ENCODE measurements at regions not wholly inside any gene's neighbourhood (a gene's known extent, or its start where the extent isn't known, plus 50 kb on each side); places are given as distances from the start of the nearest gene placed in this dataset.

DNA sequence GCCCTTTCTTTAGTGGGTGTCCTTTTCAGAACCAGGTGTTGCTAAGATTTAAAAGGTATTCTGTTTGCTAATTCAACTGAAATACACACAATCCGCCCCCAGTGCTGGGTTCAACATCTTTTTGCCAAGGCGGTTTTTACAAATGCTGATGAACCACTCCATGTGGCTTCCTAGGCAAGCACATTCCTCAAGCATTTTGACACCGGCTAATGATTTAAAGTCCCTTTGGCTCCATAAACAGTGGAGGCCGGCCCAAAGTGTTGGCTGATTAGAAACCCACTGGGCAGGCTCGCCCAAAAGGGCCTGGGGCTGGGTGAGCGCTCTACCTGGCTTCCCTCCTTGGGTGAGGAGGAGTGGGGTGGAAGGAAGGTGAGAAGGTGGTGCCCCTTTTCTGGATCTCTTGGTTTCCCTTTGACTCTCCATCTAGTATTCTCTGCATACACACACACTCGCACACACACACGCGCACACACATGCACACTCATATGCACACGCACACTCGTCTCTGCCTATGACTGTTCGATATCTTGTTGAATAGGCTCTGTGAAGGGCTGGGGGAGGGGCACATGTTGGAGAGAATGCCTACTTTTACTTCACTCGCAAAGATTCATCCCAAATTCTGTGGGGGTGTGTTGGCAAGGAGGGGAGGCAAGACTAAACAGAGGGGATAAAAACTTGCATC is 66.7 kb upstream of the ARMC2 start:
- intact Hi-C loops (cut with DNase I; ENCODE audit: low total_unique reads) (loop anchor here (5.0 kb wide), 2 partner anchors 51 to 239 kb away; no protein-coding TSS in a partner anchor), in situ Hi-C loops (cut with MboI; ENCODE audit: low pct_ligation_motif_present in 1 of 4, low pct_unique_long_range_greater_than_20kb in 1 of 4, low sequenced_read_pairs in 3 of 4) (loop anchor here in 2 of 4 donors (5.0 to 10.0 kb wide), 2 partner anchors 237 to 239 kb away; no protein-coding TSS in a partner anchor)
- no peaks in the 10 kb centered on the region for H3K36me3 ChIP-seq
- WGBS, 2 donors (ENCODE audit: low coverage in 1 of 2), result 64 to 69% methylated on average over 5 to 13 of the region's 13 CpGs
- no peaks in the 10 kb centered on the region for H3K27me3 ChIP-seq
- H3K4me3 ChIP-seq, result peak overlapping the region in 3 of 4 donors; percentile 34 to 54 (median 44)
- H3K9me3 ChIP-seq, result no peaks in the 10 kb centered on the region
- DNase-seq, result no peak
- peaks cover 5 to 19% (median 9%) of the 10 kb centered on the region in 4 donors for H3K4me1 ChIP-seq
- no peak for TF ChIP-seq POLR2A (IDR thresholded peaks at IDR 0.05)
- TF ChIP-seq CTCF (IDR thresholded peaks at IDR 0.05), result no peak
- no peak for TF ChIP-seq POLR2AphosphoS5 (IDR thresholded peaks at IDR 0.05)
- TF ChIP-seq EP300 (IDR thresholded peaks at IDR 0.05; ENCODE audit: low read depth), result no peak
- peak overlapping the region; percentile 46 to 80 (median 68) for H3K27ac ChIP-seq

GRCh38 chr6:108782179-108783041 is 65.8 kb upstream of the ARMC2 start:
- peak overlapping the region; percentile 46 to 80 (median 68) for H3K27ac ChIP-seq
- H3K36me3 ChIP-seq, result no peaks in the 10 kb centered on the region
- WGBS, 2 donors (ENCODE audit: low coverage in 1 of 2), result 5 to 18% methylated on average over 11 to 22 of the region's 22 CpGs
- peaks cover 5 to 19% (median 9%) of the 10 kb centered on the region in 4 donors for H3K4me1 ChIP-seq
- H3K27me3 ChIP-seq, result no peaks in the 10 kb centered on the region
- intact Hi-C loops (cut with DNase I; ENCODE audit: low total_unique reads) (loop anchor here (5.0 kb wide), 2 partner anchors 50 to 240 kb away; no protein-coding TSS in a partner anchor), in situ Hi-C loops (cut with MboI; ENCODE audit: low pct_ligation_motif_present in 1 of 4, low pct_unique_long_range_greater_than_20kb in 1 of 4, low sequenced_read_pairs in 3 of 4) (loop anchor here in 2 of 4 donors (5.0 to 10.0 kb wide), 2 partner anchors 238 to 240 kb away; no protein-coding TSS in a partner anchor)
- H3K4me3 ChIP-seq, result peak overlapping the region; percentile 34 to 54 (median 42)
- peak; percentile 92 for DNase-seq
- TF ChIP-seq CTCF (IDR thresholded peaks at IDR 0.05) (peak; percentile 71 to 88 (median 79)), POLR2A (IDR thresholded peaks at IDR 0.05) (no peak), POLR2AphosphoS5 (IDR thresholded peaks at IDR 0.05) (peak; percentile 54 to 65 (median 62))
- H3K9me3 ChIP-seq, result no peaks in the 10 kb centered on the region

DNA sequence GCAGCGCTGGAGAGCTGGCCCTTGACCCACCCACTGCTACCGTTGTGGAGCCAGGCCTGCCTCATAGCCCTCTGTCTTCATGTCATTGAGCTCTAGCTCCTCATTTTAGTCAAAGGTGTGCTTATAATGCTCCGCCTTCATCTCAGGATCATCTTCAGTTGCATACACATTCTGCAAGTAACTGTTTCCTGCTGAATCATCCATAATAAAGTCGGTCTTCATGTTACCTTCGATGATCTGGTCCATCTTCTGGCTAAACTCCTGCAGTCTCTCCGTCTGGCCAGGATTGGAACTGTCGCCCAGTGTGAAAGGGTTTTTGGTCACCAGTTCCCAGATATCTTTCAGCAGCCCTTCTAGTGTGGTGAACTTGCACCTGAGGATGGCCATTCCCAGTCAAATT is 62.6 kb upstream of the ARMC2 start:
- in situ Hi-C loops (cut with MboI; ENCODE audit: low pct_ligation_motif_present in 1 of 4, low pct_unique_long_range_greater_than_20kb in 1 of 4, low sequenced_read_pairs in 3 of 4), result loop anchor here in 1 of 4 donors (10.0 kb wide), 1 partner anchor 241 kb away; no protein-coding TSS in a partner anchor
- intact Hi-C loops (cut with DNase I; ENCODE audit: low total_unique reads), result no loop called here
- H3K4me1 ChIP-seq, result peaks cover 5 to 19% (median 9%) of the 10 kb centered on the region in 4 donors
- DNase-seq, result no peak
- TF ChIP-seq POLR2AphosphoS5 (IDR thresholded peaks at IDR 0.05), result no peak
- TF ChIP-seq CTCF (IDR thresholded peaks at IDR 0.05), result no peak
- no peak for TF ChIP-seq EP300 (IDR thresholded peaks at IDR 0.05; ENCODE audit: low read depth)
- TF ChIP-seq POLR2A (IDR thresholded peaks at IDR 0.05), result no peak
- H3K27me3 ChIP-seq, result no peaks in the 10 kb centered on the region
- H3K27ac ChIP-seq, result no peak overlapping the region
- no peaks in the 10 kb centered on the region for H3K36me3 ChIP-seq
- H3K4me3 ChIP-seq, result no peak overlapping the region
- H3K9me3 ChIP-seq, result no peaks in the 10 kb centered on the region
- 90 to 97% methylated on average over 3 to 7 of the region's 7 CpGs for WGBS, 2 donors (ENCODE audit: low coverage in 1 of 2)

DNA sequence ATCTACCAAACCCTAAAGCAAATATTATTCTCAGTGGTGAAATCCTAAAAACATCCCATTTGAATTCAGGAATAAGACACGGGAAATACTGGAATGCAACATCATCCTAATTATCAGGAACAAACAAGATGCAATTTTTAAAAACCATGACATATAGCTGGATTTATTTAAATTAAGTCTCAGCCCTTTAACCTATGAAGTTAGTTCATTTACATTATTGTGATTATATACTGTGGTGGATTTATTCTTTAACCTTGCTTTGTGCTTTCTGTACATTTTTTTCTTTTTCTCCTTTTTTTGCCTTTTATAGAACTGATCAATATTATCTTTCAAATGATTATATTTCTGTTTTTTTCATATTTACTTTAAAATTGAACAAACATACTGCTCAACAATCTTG is 59.8 kb upstream of the ARMC2 start:
- Histone ChIP-seq H3K4me3 (no peak overlapping the region), H3K27me3 (no peaks in the 10 kb centered on the region), H3K27ac (no peak overlapping the region), H3K9me3 (no peaks in the 10 kb centered on the region), H3K36me3 (no peaks in the 10 kb centered on the region), H3K4me1 (no peaks in the 10 kb centered on the region)
- intact Hi-C loops (cut with DNase I; ENCODE audit: low total_unique reads), result no loop called here
- WGBS, 2 donors (ENCODE audit: low coverage in 1 of 2), result 95 to 100% methylated on average over 1 of the region's 1 CpG
- TF ChIP-seq POLR2A (IDR thresholded peaks at IDR 0.05) (no peak), EP300 (IDR thresholded peaks at IDR 0.05; ENCODE audit: low read depth) (no peak), CTCF (IDR thresholded peaks at IDR 0.05) (no peak), POLR2AphosphoS5 (IDR thresholded peaks at IDR 0.05) (no peak)
- DNase-seq, result no peak
- in situ Hi-C loops (cut with MboI; ENCODE audit: low pct_ligation_motif_present in 1 of 4, low pct_unique_long_range_greater_than_20kb in 1 of 4, low sequenced_read_pairs in 3 of 4), result loop anchor here in 1 of 4 donors (10.0 kb wide), 1 partner anchor 244 kb away; no protein-coding TSS in a partner anchor

Measured in transverse colon (tissue), 4 donors.